ENCODE measurements at regions not wholly inside any gene's neighbourhood (a gene's known extent, or its start where the extent isn't known, plus 50 kb on each side); places are given as distances from the start of the nearest gene placed in this dataset.

GRCh38 chr6:92289831-92290230, 1129.5 kb downstream of the EPHA7 start:
- H3K27me3 ChIP-seq (ENCODE audit: control insufficient read depth, insufficient read depth, low read length, poor library complexity, severe bottlenecking), result no peaks in the 10 kb centered on the region
- H3K4me1 ChIP-seq (ENCODE audit: control insufficient read depth, insufficient read depth, low read length), result no peaks in the 10 kb centered on the region

DNA sequence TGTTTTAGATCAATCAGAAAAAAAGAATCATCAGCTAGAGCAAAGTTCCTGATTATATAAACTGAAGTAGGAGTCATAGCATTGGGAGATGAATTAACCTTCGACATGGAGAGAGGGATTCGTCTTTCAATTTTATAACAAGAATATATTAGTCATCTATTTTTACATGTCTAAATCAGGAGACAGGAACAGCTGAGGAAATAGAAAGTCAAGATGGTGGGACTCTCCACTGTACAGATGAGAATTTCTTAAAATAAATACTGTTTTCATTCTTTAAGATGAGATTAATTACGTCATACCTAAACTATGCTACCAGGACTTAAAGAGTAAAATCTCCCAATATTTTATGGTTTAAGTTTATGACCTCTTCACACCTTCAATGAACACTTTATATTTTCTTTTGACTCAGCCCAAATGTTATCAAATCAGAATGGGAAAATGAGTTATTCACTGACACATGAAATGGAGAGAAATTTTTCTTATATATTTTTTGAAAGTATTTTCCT, 1137.7 kb downstream of the EPHA7 start:
- Histone ChIP-seq H3K36me3 (ENCODE audit: control insufficient read depth, insufficient read depth, low read length) (no peaks in the 10 kb centered on the region), H3K27ac (ENCODE audit: insufficient read depth, low read depth, low read length, poor library complexity, severe bottlenecking) (no peak overlapping the region), H3K9me3 (ENCODE audit: control insufficient read depth, low read length) (no peaks in the 10 kb centered on the region), H3K4me1 (ENCODE audit: control insufficient read depth, insufficient read depth, low read length) (no peaks in the 10 kb centered on the region), H3K27me3 (ENCODE audit: control insufficient read depth, insufficient read depth, low read length, poor library complexity, severe bottlenecking) (no peaks in the 10 kb centered on the region), H3K4me3 (ENCODE audit: insufficient read depth, low read depth, low read length) (no peak overlapping the region)
- WGBS, 2 experiments, result no CpG with 5 or more reads among the region's 3 CpGs

More at GRCh38 chr6:92289831-92290230, 1129.5 kb downstream of the EPHA7 start:
- H3K36me3 ChIP-seq (ENCODE audit: control insufficient read depth, insufficient read depth, low read length), result no peaks in the 10 kb centered on the region
- no peak overlapping the region for H3K4me3 ChIP-seq (ENCODE audit: insufficient read depth, low read depth, low read length)
- H3K27ac ChIP-seq (ENCODE audit: insufficient read depth, low read depth, low read length, poor library complexity, severe bottlenecking), result no peak overlapping the region
- no peaks in the 10 kb centered on the region for H3K9me3 ChIP-seq (ENCODE audit: control insufficient read depth, low read length)

DNA sequence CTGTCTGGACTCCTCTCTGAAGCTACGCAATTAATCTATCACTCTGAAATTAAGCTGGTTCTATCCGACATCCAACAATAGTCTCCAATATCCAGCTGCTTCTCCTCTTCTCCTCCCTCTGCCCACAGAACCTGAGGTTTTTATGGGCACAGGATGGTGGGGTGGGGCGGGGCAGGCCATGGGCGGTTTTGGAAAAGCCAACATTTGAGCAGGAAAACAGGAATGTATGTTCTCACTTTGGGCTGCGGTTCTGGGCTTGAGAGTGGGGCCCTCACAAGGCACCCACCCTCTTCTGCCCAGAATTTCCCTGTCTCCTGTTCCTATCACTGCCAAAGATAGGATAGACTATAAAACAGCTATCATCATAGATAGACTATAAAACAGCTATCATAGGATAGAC, 1144.2 kb downstream of the EPHA7 start:
- H3K27me3 ChIP-seq (ENCODE audit: control insufficient read depth, insufficient read depth, low read length, poor library complexity, severe bottlenecking), result no peaks in the 10 kb centered on the region
- H3K36me3 ChIP-seq (ENCODE audit: control insufficient read depth, insufficient read depth, low read length), result no peaks in the 10 kb centered on the region
- WGBS, 2 experiments, result 94 to 95% methylated on average over 4 of the region's 5 CpGs

GRCh38 chr6:92274588-92274987, 1144.8 kb downstream of the EPHA7 start:
- Histone ChIP-seq H3K9me3 (ENCODE audit: control insufficient read depth, low read length) (no peaks in the 10 kb centered on the region), H3K4me1 (ENCODE audit: control insufficient read depth, insufficient read depth, low read length) (no peaks in the 10 kb centered on the region), H3K27ac (ENCODE audit: insufficient read depth, low read depth, low read length, poor library complexity, severe bottlenecking) (no peak overlapping the region), H3K4me3 (ENCODE audit: insufficient read depth, low read depth, low read length) (no peak overlapping the region), H3K27me3 (ENCODE audit: control insufficient read depth, insufficient read depth, low read length, poor library complexity, severe bottlenecking) (no peaks in the 10 kb centered on the region), H3K36me3 (ENCODE audit: control insufficient read depth, insufficient read depth, low read length) (no peaks in the 10 kb centered on the region)
- 92 to 95% methylated on average over 8 of the region's 8 CpGs for WGBS, 2 experiments

More for the DNA sequence above, 1144.2 kb downstream of the EPHA7 start:
- H3K4me1 ChIP-seq (ENCODE audit: control insufficient read depth, insufficient read depth, low read length), result no peaks in the 10 kb centered on the region
- no peaks in the 10 kb centered on the region for H3K9me3 ChIP-seq (ENCODE audit: control insufficient read depth, low read length)
- H3K27ac ChIP-seq (ENCODE audit: insufficient read depth, low read depth, low read length, poor library complexity, severe bottlenecking), result no peak overlapping the region
- no peak overlapping the region for H3K4me3 ChIP-seq (ENCODE audit: insufficient read depth, low read depth, low read length)

DNA sequence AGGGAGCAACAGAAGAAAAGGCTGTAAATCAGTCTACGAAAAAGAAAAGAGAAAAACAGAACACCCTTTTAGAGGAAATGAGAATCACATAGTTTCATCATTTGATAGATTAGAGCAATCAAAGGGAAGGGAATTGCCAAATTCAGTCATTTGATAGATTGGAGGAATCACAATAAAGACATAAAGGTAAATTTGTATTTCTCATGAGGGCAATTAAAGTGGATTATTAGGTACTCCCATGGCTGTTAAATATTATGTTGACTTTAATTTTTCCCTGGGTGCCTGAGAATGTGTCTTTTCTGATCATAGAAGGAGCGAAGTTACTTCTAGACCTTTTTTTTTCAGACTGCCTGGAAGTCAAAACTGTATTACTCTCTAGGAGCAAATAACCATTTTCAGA, 1145.7 kb downstream of the EPHA7 start:
- WGBS, 2 experiments, result 97 to 100% methylated on average over 2 of the region's 2 CpGs
- no peak overlapping the region for H3K4me3 ChIP-seq (ENCODE audit: insufficient read depth, low read depth, low read length)
- H3K9me3 ChIP-seq (ENCODE audit: control insufficient read depth, low read length), result no peaks in the 10 kb centered on the region
- H3K36me3 ChIP-seq (ENCODE audit: control insufficient read depth, insufficient read depth, low read length), result no peaks in the 10 kb centered on the region
- no peaks in the 10 kb centered on the region for H3K27me3 ChIP-seq (ENCODE audit: control insufficient read depth, insufficient read depth, low read length, poor library complexity, severe bottlenecking)
- H3K4me1 ChIP-seq (ENCODE audit: control insufficient read depth, insufficient read depth, low read length), result no peaks in the 10 kb centered on the region
- no peak overlapping the region for H3K27ac ChIP-seq (ENCODE audit: insufficient read depth, low read depth, low read length, poor library complexity, severe bottlenecking)

DNA sequence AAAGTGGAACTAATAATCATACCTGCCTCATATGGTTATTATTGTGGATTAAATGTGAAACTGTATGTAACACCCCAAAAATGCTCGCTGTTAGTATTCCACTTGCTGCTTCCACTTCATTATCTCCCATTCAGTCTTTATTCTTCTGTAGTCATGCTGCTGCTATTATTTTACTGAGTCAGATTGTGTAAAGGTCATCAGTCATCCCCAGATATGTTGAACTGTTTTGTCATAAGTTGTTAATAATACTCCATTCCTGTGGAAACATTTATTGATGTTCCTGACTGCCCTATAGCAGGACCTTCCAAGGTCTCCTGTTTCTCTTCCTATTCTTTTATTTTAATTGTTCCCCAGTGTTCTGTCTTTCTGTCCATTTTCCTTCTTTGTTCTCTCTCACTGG, 1148.3 kb downstream of the EPHA7 start:
- no peaks in the 10 kb centered on the region for H3K9me3 ChIP-seq (ENCODE audit: control insufficient read depth, low read length)
- H3K4me3 ChIP-seq (ENCODE audit: insufficient read depth, low read depth, low read length), result no peak overlapping the region
- H3K27me3 ChIP-seq (ENCODE audit: control insufficient read depth, insufficient read depth, low read length, poor library complexity, severe bottlenecking), result no peaks in the 10 kb centered on the region
- 100% methylated on average over 1 of the region's 1 CpG; no CpG with 5 or more reads in 1 of the 2 experiments for WGBS, 2 experiments
- H3K36me3 ChIP-seq (ENCODE audit: control insufficient read depth, insufficient read depth, low read length), result no peaks in the 10 kb centered on the region
- H3K4me1 ChIP-seq (ENCODE audit: control insufficient read depth, insufficient read depth, low read length), result no peaks in the 10 kb centered on the region
- H3K27ac ChIP-seq (ENCODE audit: insufficient read depth, low read depth, low read length, poor library complexity, severe bottlenecking), result no peak overlapping the region

- H3K27ac ChIP-seq (ENCODE audit: insufficient read depth, low read depth, low read length, poor library complexity, severe bottlenecking), result no peak overlapping the region
- H3K4me3 ChIP-seq (ENCODE audit: insufficient read depth, low read depth, low read length), result no peak overlapping the region
- H3K4me1 ChIP-seq (ENCODE audit: control insufficient read depth, insufficient read depth, low read length), result no peaks in the 10 kb centered on the region
- no peaks in the 10 kb centered on the region for H3K36me3 ChIP-seq (ENCODE audit: control insufficient read depth, insufficient read depth, low read length)
- WGBS, 2 experiments, result 87 to 92% methylated on average over 6 of the region's 6 CpGs
- no peaks in the 10 kb centered on the region for H3K27me3 ChIP-seq (ENCODE audit: control insufficient read depth, insufficient read depth, low read length, poor library complexity, severe bottlenecking)
- H3K9me3 ChIP-seq (ENCODE audit: control insufficient read depth, low read length), result no peaks in the 10 kb centered on the region
These were observed 1149.0 kb downstream of the EPHA7 start for GRCh38 chr6:92270365-92270764.

- no peaks in the 10 kb centered on the region for H3K9me3 ChIP-seq (ENCODE audit: control insufficient read depth, low read length)
- 100% methylated on average over 1 of the region's 1 CpG; no CpG with 5 or more reads in 1 of the 2 experiments for WGBS, 2 experiments
- H3K27me3 ChIP-seq (ENCODE audit: control insufficient read depth, insufficient read depth, low read length, poor library complexity, severe bottlenecking), result no peaks in the 10 kb centered on the region
- H3K27ac ChIP-seq (ENCODE audit: insufficient read depth, low read depth, low read length, poor library complexity, severe bottlenecking), result no peak overlapping the region
- no peaks in the 10 kb centered on the region for H3K36me3 ChIP-seq (ENCODE audit: control insufficient read depth, insufficient read depth, low read length)
- no peaks in the 10 kb centered on the region for H3K4me1 ChIP-seq (ENCODE audit: control insufficient read depth, insufficient read depth, low read length)
- no peak overlapping the region for H3K4me3 ChIP-seq (ENCODE audit: insufficient read depth, low read depth, low read length)
These were observed 1152.0 kb downstream of the EPHA7 start for GRCh38 chr6:92267335-92267734.

- Histone ChIP-seq H3K27me3 (ENCODE audit: control insufficient read depth, insufficient read depth, low read length, poor library complexity, severe bottlenecking) (no peaks in the 10 kb centered on the region), H3K27ac (ENCODE audit: insufficient read depth, low read depth, low read length, poor library complexity, severe bottlenecking) (no peak overlapping the region), H3K4me3 (ENCODE audit: insufficient read depth, low read depth, low read length) (no peak overlapping the region), H3K4me1 (ENCODE audit: control insufficient read depth, insufficient read depth, low read length) (no peaks in the 10 kb centered on the region), H3K9me3 (ENCODE audit: control insufficient read depth, low read length) (no peaks in the 10 kb centered on the region), H3K36me3 (ENCODE audit: control insufficient read depth, insufficient read depth, low read length) (no peaks in the 10 kb centered on the region)
- 74 to 78% methylated on average over 6 of the region's 6 CpGs for WGBS, 2 experiments
These were observed 1155.5 kb downstream of the EPHA7 start for GRCh38 chr6:92263864-92264263.

GRCh38 chr6:92259171-92259570, 1160.2 kb downstream of the EPHA7 start:
- WGBS, 2 experiments, result 81 to 100% methylated on average over 1 of the region's 2 CpGs
- H3K27ac ChIP-seq (ENCODE audit: insufficient read depth, low read depth, low read length, poor library complexity, severe bottlenecking), result no peak overlapping the region
- no peaks in the 10 kb centered on the region for H3K4me1 ChIP-seq (ENCODE audit: control insufficient read depth, insufficient read depth, low read length)
- H3K36me3 ChIP-seq (ENCODE audit: control insufficient read depth, insufficient read depth, low read length), result no peaks in the 10 kb centered on the region
- H3K4me3 ChIP-seq (ENCODE audit: insufficient read depth, low read depth, low read length), result no peak overlapping the region
- no peaks in the 10 kb centered on the region for H3K27me3 ChIP-seq (ENCODE audit: control insufficient read depth, insufficient read depth, low read length, poor library complexity, severe bottlenecking)
- H3K9me3 ChIP-seq (ENCODE audit: control insufficient read depth, low read length), result no peaks in the 10 kb centered on the region

DNA sequence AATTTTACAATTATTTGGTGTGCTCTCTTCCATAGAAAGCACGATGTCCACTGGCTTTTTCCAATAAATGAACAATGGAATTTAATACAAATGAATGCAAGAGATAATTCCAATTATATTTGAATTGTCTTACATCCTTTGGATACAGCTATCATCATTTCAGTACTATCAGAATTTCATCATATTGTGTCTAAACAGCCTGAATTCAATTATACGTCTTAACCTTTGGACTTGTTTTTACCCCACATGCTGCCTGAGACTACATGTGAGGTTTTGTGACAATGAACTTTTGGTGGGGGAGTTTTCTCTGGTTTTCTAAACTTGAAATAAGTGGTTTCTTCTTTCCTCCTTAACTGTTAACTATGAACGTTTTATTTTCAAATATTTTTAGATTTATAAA, 1176.0 kb downstream of the EPHA7 start:
- Histone ChIP-seq H3K27me3 (ENCODE audit: control insufficient read depth, insufficient read depth, low read length, poor library complexity, severe bottlenecking) (no peaks in the 10 kb centered on the region), H3K9me3 (ENCODE audit: control insufficient read depth, low read length) (no peaks in the 10 kb centered on the region), H3K4me3 (ENCODE audit: insufficient read depth, low read depth, low read length) (no peak overlapping the region), H3K27ac (ENCODE audit: insufficient read depth, low read depth, low read length, poor library complexity, severe bottlenecking) (no peak overlapping the region), H3K4me1 (ENCODE audit: control insufficient read depth, insufficient read depth, low read length) (no peaks in the 10 kb centered on the region), H3K36me3 (ENCODE audit: control insufficient read depth, insufficient read depth, low read length) (no peaks in the 10 kb centered on the region)
- WGBS, 2 experiments, result 80% methylated on average over 2 of the region's 3 CpGs; no CpG with 5 or more reads in 1 of the 2 experiments

All from ectodermal cell (in vitro differentiated cells).